SJCRH30 (cell line): ENCODE measurements at regions not wholly inside any gene's neighbourhood (a gene's known extent, or its start where the extent isn't known, plus 50 kb on each side); places are given as distances from the start of the nearest gene placed in this dataset.
A peak's percentile ranks its signal among the peaks of the same experiment; 100 is the strongest.

Source experiments
- DNase-seq, 2 experiments: peaks; one replicate each; pipeline ENCODE4 v3.0.0-alpha.2; 2015 to 2020
- H3K27ac ChIP-seq: fragments of 250-450 bp; sonication (Bioruptor Pico); 2 replicates; pipeline ENCODE4 v1.5.1; 2020; ENCODE audit warnings: mild to moderate bottlenecking, moderate library complexity
- H3K27me3 ChIP-seq: fragments of 250-450 bp; sonication (Bioruptor Pico); 2 replicates; pipeline ENCODE4 v1.5.1; 2020; ENCODE audit warnings: mild to moderate bottlenecking, moderate library complexity
- H3K36me3 ChIP-seq: fragments of 250-450 bp; sonication (Bioruptor Pico); 2 replicates; pipeline ENCODE4 v1.5.1; 2020; ENCODE audit warnings: mild to moderate bottlenecking, moderate library complexity
- H3K4me1 ChIP-seq: fragments of 250-450 bp; sonication (Bioruptor Pico); 2 replicates; pipeline ENCODE4 v1.5.1; 2020; ENCODE audit warnings: mild to moderate bottlenecking, moderate library complexity
- H3K4me3 ChIP-seq: fragments of 250-450 bp; sonication (Bioruptor Pico); 2 replicates; pipeline ENCODE4 v1.5.1; 2020; ENCODE audit warnings: mild to moderate bottlenecking, moderate library complexity
- H3K9me3 ChIP-seq: fragments of 250-450 bp; sonication (Bioruptor Pico); replicated peaks from 2 replicates; pipeline ENCODE4 v1.5.1; 2020; ENCODE audit warnings: mild to moderate bottlenecking, moderate library complexity

DNA sequence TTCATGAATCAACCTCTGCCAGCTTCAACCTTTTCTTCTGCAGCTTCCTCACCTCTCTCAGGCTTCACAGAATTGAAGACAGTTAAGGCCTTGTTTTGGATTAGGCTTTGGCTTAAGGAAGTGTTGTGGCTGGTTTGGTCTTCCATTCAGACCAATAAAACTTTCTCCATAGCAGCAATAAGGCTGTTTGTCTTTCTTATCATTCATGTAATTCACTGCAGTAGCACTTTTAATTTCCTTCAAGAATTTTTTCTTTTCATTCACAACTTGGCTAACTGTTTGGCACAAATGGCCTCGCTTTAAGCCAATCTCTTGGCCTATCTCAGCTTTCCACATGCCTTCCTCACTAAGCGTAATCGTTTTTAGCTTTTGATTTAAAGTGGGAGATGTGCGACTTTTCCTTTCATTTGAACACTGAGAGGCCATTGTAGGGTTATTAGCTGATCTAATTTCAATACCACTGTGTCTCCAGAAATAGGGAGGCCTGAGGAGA is 229.5 kb downstream of the IPO8 start:
- no peaks in the 10 kb centered on the region; the same call in 1 of the 2 replicates for H3K9me3 ChIP-seq
- H3K27me3 ChIP-seq, result no peaks in the 10 kb centered on the region
- no peak for DNase-seq
- no peak overlapping the region for H3K27ac ChIP-seq
- no peaks in the 10 kb centered on the region for H3K36me3 ChIP-seq
- H3K4me3 ChIP-seq, result no peak overlapping the region
- no peaks in the 10 kb centered on the region for H3K4me1 ChIP-seq

DNA sequence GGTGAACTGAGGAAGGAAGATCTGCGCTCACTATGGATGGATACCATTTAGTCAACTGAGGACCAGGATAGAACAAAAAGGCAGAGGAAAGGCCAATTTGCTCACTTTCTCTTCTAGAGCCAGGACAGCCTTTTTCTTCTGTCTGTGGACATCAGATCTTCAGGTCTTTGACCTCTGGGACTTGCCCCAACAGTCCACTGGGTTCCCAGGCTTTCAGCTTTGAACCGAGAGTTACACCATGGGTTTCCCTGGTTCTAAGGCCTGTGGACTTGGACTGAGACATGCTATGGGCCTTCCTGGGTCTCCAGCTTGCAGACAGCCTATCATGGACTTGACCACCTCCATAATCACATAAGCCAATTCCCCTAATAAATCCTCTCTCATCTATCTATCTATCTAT is 232.0 kb downstream of the IPO8 start:
- no peak overlapping the region for H3K27ac ChIP-seq
- DNase-seq, result no peak
- no peak overlapping the region for H3K4me3 ChIP-seq
- no peaks in the 10 kb centered on the region for H3K36me3 ChIP-seq
- H3K9me3 ChIP-seq, result no peaks in the 10 kb centered on the region
- H3K4me1 ChIP-seq, result no peaks in the 10 kb centered on the region
- H3K27me3 ChIP-seq, result no peaks in the 10 kb centered on the region

DNA sequence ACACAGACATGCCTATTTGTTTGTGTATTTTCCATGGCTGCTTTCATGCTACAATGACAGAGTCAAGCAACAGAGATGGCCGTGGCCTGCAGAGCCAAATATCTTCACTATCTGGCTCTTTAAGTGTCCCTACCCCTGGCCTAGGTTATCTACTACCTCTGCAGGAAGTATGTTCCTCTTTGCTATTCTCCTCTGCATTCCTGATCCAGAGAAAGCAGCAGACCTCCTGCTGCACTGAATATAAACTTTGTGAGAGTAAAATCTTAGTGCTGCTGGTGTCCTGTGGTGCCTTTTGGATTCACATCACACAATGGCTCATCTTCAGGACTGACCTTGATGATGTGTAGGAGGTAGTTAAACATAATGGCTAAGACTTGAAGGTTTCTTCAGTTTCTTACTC is 233.4 kb downstream of the IPO8 start:
- no peaks in the 10 kb centered on the region for H3K36me3 ChIP-seq

DNA sequence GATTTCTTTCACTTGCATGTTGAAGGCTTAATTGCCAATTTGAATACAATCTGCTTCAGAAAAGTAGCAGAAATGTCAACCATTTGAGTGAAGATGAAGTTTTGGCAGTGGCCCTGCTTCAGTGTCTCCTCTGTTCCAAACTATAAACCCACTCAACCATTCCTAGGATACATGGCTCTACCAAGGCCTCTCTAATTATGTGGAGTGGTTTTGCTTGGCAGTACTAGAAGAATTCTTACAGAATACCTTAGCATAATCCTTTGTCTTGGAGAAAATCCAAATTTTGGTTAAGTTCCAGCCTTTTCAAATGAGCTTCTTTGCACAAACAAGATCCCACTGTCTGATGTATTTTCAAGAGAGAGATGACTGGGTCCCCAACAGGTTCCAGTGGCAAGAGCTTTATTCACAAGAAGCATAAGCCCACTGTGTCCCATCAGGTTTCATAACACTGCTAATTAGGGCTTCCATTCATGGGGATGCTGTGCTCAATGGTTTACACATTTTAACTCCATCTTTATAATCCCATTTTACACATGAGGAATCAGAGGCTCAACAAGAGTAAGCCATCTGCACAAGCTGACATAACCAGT is 234.5 kb downstream of the IPO8 start:
- H3K36me3 ChIP-seq, result no peaks in the 10 kb centered on the region
- DNase-seq, result no peak

More for the DNA sequence above, 233.4 kb downstream of the IPO8 start:
- H3K4me3 ChIP-seq, result no peak overlapping the region
- no peak overlapping the region for H3K27ac ChIP-seq
- no peaks in the 10 kb centered on the region for H3K27me3 ChIP-seq
- DNase-seq, result no peak
- H3K4me1 ChIP-seq, result peaks cover 3% of the 10 kb centered on the region
- H3K9me3 ChIP-seq, result no peaks in the 10 kb centered on the region

DNA sequence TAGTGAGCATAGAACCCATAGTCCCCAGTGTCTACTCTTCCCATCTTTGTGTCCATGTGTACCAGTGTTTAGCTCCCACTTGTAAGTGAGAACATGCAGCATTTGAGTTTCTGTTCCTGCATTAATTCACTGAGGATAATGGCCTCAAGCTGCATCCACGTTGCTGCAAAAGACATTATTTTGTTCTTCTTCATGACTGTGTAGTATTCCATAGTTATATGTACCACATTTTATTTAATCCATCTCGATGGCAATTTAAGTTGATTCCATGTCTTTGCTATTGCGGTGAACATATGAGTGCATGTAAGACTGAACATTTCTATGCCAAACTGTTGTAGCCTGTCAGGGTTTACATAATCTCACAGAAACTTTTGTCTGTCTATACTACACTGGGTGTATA is 237.2 kb downstream of the IPO8 start:
- H3K36me3 ChIP-seq, result no peaks in the 10 kb centered on the region
- no peak overlapping the region for H3K27ac ChIP-seq
- H3K4me3 ChIP-seq, result no peak overlapping the region
- H3K27me3 ChIP-seq, result no peaks in the 10 kb centered on the region
- peaks cover 4% of the 10 kb centered on the region for H3K4me1 ChIP-seq
- no peak for DNase-seq
- H3K9me3 ChIP-seq, result no peaks in the 10 kb centered on the region

More for the DNA sequence above, 234.5 kb downstream of the IPO8 start:
- Histone ChIP-seq H3K27me3 (no peaks in the 10 kb centered on the region), H3K27ac (no peak overlapping the region), H3K9me3 (no peaks in the 10 kb centered on the region), H3K4me3 (no peak overlapping the region), H3K4me1 (peaks cover 4% of the 10 kb centered on the region)

DNA sequence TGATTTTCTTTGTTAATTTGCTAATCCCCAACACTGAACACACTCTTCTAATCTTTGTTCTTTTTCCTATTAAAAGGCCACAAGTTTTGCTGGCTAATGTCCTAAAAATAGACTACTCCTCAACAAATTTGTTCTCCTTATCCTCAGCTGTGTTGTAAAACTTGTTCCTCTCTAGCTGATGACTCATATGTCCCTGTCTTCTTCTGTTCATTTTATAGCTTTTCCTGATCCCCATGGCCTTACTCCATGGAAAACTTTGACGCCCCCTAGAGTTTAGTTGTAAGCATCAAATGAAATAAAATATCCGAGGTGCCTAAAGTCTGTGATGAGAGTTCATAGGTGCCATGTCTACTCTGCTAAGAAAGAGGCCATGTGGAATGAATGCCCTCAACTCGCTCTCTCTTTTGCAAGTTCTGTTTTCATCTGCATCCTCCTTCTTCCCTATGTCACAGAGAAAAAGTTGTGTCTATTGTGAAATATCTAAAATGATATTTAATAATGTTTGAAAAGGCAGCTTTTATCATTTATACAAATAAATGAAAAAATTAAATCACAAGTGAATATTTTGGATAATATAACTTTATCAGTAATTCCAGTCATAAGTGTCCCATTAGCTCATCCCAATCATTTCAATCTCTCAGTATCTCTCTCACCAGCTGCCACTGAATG is 237.9 kb downstream of the IPO8 start:
- H3K4me3 ChIP-seq, result no peak overlapping the region
- H3K27ac ChIP-seq, result no peak overlapping the region
- H3K9me3 ChIP-seq, result no peaks in the 10 kb centered on the region
- DNase-seq, result peak; percentile 35 to 84
- peaks cover 4% of the 10 kb centered on the region for H3K4me1 ChIP-seq
- H3K36me3 ChIP-seq, result no peaks in the 10 kb centered on the region
- no peaks in the 10 kb centered on the region for H3K27me3 ChIP-seq

DNA sequence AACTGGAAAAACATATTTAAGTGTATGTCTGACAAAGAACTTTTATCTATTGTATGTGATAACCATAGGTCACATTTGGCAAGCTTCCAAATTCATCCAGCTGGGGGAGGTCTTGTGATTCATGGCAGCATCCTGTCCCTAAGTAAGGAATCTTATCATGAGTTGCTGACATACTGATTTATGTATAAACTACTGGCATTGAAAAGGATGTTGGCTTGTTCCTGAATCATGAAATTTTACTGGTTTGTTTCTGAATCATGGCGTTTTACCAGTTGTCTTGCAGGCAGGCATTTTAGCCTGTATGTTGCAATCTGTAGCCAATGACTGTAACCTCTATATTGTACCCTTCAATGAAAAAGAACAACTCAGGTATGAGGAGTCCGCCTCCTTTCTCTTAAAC is 244.8 kb downstream of the IPO8 start:
- DNase-seq, result peak; percentile 22 to 40
- H3K36me3 ChIP-seq, result no peaks in the 10 kb centered on the region
- H3K27ac ChIP-seq, result no peak overlapping the region

DNA sequence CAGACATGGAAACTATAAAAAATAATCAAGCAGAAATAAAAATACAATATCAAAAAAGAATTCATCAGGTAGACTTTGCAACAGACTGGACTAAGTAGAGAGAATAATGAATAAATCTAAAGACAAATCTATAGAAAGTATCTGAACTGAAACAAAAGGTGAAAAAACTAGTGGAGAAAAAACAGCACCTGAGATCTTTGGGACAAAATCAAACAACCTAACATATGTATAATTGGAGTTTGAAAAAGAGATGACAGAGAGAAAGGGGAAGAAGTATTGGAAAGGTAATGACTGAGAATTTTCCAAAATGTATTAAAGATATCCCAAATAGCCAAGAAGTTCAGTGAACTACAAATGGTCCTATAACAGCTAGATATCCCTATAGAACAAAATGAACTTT is 245.4 kb downstream of the IPO8 start:
- peaks cover 6% of the 10 kb centered on the region; the same call in 1 of the 2 replicates for H3K9me3 ChIP-seq
- no peaks in the 10 kb centered on the region for H3K36me3 ChIP-seq
- DNase-seq, result no peak

More for the DNA sequence above, 244.8 kb downstream of the IPO8 start:
- H3K4me3 ChIP-seq, result no peak overlapping the region
- H3K9me3 ChIP-seq, result peaks cover 6% of the 10 kb centered on the region; the same call in 1 of the 2 replicates
- no peaks in the 10 kb centered on the region for H3K27me3 ChIP-seq
- no peaks in the 10 kb centered on the region for H3K4me1 ChIP-seq

DNA sequence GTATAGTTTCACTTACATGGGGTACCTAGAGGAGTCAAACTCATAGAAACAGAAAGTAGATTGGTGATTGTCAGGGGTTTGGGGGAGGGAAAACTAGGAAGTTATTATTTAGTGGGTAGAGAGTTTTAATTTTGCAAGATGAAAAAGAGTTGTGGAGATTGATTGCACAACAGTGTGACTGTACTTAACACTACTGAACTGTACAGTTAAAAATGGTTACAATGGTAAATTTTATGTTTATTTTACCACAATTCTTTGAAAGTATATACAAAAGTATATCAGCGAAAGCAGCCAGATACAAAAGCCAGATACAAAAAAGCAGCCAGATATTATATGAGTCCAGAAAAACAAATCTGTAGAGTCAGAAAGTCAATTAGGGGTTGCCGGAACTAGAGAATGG is 247.6 kb downstream of the IPO8 start:
- no peak for DNase-seq
- Histone ChIP-seq H3K4me1 (no peaks in the 10 kb centered on the region), H3K9me3 (peaks cover 6% of the 10 kb centered on the region; the same call in 1 of the 2 replicates), H3K27ac (no peak overlapping the region), H3K27me3 (no peaks in the 10 kb centered on the region), H3K4me3 (no peak overlapping the region), H3K36me3 (no peaks in the 10 kb centered on the region)

More for the DNA sequence above, 245.4 kb downstream of the IPO8 start:
- H3K4me3 ChIP-seq, result no peak overlapping the region
- H3K27ac ChIP-seq, result no peak overlapping the region
- no peaks in the 10 kb centered on the region for H3K27me3 ChIP-seq
- H3K4me1 ChIP-seq, result no peaks in the 10 kb centered on the region

DNA sequence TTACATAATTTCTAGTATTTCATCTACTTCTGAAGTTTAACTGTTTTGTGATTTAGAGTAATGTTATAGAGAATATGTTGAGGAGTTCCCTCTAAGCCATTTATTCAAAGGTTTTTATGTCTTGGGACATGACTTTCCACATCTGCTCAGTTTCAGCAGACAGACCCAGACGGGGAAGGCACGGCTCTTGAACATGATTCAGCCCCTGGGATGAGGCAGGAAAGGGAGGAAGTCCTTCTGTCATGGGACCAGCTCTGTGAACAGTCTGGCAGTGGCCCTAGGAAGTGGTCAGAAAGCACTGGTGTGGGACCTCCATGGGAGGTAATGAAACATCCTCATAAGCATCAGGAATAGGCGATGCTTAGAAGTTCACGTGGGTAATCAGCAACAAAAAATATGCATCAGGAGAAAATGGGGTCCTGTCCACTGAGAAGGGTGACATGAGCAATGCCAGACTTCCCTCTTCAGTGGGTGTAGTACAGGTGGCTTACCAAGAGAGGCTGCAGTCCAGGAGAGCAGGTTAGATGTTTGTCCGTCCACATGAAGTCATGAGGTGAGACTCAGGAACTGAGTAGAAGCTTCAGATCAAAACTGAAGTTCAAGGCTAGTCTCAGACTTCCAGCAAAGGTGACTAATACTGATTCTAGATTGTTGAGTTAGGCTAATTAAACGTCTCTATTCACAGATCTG is 248.5 kb downstream of the IPO8 start:
- Histone ChIP-seq H3K36me3 (no peaks in the 10 kb centered on the region), H3K27ac (no peak overlapping the region), H3K4me1 (no peaks in the 10 kb centered on the region), H3K4me3 (no peak overlapping the region), H3K9me3 (peaks cover 6% of the 10 kb centered on the region; the same call in 1 of the 2 replicates), H3K27me3 (no peaks in the 10 kb centered on the region)
- DNase-seq, result no peak

DNA sequence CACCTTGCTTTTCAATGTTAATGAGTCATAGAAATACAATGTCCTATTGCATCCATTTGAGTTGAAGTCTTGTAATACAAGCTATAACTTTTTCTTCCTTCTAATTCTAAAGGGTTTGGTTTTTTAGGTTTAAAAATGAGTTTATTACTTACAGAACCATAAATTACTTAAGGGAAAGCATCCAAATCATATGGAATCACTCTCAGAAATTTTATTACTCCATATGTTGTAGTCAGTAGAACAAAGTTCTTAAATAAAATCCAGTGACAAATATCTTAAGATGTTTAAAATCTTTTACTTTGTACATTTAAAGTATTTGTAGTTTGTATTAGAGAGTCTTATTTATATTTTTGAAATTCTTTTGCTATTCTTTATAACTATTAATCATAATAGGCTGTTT is 253.2 kb downstream of the IPO8 start:
- H3K27me3 ChIP-seq, result no peaks in the 10 kb centered on the region
- no peaks in the 10 kb centered on the region for H3K9me3 ChIP-seq
- H3K36me3 ChIP-seq, result no peaks in the 10 kb centered on the region
- no peak overlapping the region for H3K4me3 ChIP-seq
- no peak overlapping the region for H3K27ac ChIP-seq
- DNase-seq, result no peak
- H3K4me1 ChIP-seq, result no peaks in the 10 kb centered on the region

DNA sequence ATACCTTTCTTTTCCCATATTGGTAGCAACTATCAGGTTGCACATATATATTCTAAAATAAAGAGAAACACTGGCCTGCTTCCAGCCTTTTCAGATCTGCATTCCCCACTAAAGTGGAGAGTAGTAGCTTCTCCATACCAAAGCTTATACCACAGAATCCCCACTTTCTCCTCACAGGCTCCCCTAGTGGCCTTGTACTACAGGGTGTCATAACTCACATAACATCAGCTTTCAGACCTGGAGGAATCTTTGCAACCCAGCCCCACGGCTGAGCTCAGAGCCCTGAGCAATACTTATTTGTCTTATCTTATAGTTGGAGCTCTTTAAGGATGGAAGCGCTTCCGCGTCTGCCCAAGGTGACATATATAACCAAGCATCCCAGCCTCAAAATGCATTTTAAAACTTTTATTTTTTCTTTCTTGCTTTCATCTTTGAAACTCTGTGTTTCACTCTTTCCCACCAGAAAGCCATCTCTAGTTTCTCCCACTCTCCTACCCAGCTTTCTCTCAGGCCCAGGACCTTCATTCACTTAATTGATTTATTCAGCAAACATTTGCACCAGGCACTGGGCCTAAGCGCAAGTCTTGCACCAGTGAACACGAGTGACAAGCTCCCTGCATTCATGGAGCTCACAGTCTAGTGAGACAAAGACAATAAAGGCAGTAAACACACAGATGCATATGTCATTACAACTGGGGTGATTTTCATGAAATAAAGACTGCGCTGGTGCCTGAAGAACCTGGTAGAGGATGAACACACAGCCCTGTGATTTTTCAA is 254.7 kb downstream of the IPO8 start:
- Histone ChIP-seq H3K4me1 (no peaks in the 10 kb centered on the region), H3K36me3 (no peaks in the 10 kb centered on the region), H3K9me3 (no peaks in the 10 kb centered on the region), H3K4me3 (no peak overlapping the region), H3K27ac (no peak overlapping the region), H3K27me3 (no peaks in the 10 kb centered on the region)
- peak; percentile 34 to 66 for DNase-seq

DNA sequence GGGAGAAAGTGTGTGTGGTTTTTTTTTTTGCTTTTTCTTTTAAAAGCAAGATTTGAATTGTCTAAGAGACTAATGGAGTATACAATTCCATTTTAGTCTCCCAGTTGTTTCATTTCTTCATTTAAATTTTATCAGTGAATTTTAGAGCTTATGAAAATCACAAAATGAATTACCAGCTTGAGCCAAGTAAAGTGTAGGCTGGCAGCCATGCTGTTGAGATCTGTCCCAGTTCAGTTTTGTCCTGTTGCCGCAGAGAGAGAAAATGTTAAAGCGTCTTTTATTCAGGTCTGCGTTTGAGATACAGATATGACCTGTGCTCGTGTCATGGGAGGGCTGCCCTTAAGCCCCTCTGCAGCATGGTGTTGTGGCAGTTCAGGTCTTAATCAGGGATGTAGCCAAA is 256.5 kb downstream of the IPO8 start:
- Histone ChIP-seq H3K9me3 (no peaks in the 10 kb centered on the region), H3K27me3 (no peaks in the 10 kb centered on the region), H3K4me3 (no peak overlapping the region), H3K27ac (no peak overlapping the region), H3K36me3 (no peaks in the 10 kb centered on the region), H3K4me1 (no peaks in the 10 kb centered on the region)
- no peak for DNase-seq

DNA sequence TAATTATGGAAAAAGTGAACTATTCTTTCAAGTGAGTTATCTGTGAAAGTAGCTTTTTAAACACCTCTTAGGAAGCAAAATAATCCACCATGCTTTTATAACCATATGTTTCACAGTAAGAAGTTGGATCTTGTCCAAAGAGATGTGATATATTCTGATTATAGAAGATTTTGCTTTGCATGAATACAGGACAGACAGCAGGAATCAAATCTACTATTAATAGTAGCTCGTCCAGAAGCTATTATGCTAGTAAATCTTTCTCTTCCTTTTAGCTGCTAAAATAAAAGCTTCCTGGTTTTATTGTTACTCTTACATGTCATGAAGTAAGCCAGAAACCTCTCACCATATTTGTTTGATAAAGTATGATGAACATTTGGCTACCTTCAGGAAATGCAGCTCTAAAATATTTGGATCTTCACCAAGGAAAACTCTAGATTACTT is 257.0 kb downstream of the IPO8 start:
- no peaks in the 10 kb centered on the region for H3K27me3 ChIP-seq
- no peaks in the 10 kb centered on the region for H3K4me1 ChIP-seq
- no peak for DNase-seq
- no peak overlapping the region for H3K4me3 ChIP-seq
- H3K9me3 ChIP-seq, result no peaks in the 10 kb centered on the region
- no peaks in the 10 kb centered on the region for H3K36me3 ChIP-seq
- H3K27ac ChIP-seq, result no peak overlapping the region

DNA sequence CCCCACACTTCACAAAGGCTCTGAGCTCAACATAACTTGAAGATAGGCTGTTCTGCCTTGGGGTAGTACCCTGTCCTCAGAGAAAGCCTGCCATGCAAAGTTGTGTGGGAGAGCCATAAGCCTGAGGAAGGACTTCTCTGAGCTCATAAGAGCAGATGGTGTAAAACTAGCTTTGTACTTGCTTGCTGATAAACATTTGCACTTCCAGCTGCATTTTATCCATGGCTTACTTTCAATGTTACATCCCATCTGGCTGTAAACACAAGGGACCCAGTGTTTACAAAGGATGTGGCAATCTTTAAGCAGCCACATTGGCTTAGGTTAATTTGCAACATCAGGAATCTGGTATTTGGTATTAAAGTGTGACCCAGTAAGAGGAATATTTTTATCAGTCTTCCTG is 258.1 kb downstream of the IPO8 start:
- H3K4me3 ChIP-seq, result no peak overlapping the region
- peak in 1 of 2 experiments; percentile 24 for DNase-seq
- no peaks in the 10 kb centered on the region for H3K36me3 ChIP-seq
- H3K27me3 ChIP-seq, result no peaks in the 10 kb centered on the region
- no peak overlapping the region for H3K27ac ChIP-seq
- H3K9me3 ChIP-seq, result no peaks in the 10 kb centered on the region
- no peaks in the 10 kb centered on the region for H3K4me1 ChIP-seq
